NCI-H2196 treated with DMSO at 0.1 percent for 48 hours (cell line): ENCODE measurements at regions not wholly inside any gene's neighbourhood (a gene's known extent, or its start where the extent isn't known, plus 50 kb on each side); places are given as distances from the start of the nearest gene placed in this dataset.
"Not testable (repeated sequence)": the region's sequence is repeated elsewhere in the genome, so short reads cannot be mapped to it uniquely, and the experiment has no call there.

ENCODE experiments used
- DNase-seq: peaks from one replicate; lab custom pipeline; 2025; ENCODE audit not compliant: unreplicated experiment; lab: John Stamatoyannopoulos, UW

DNA sequence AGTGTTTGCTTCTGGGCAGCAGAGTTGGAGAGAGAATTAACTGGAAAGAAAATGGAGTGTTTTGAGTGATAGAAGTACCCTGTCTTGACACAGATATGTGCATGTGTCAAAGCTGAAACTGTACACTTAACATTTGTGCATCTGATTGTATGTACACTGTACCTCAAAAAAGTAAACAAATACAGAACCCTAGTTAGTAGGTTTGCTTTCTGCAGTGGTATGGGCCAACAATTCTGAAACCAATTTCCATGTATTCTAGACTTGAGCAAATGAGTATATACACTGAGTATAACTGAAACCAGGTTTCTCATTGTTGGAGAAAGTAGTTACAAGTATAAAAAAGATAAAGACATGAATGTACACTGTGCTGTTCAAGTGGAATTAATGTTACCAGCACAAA is 52.4 kb downstream of the ELAPOR2 start:
- no peak for DNase-seq

DNA sequence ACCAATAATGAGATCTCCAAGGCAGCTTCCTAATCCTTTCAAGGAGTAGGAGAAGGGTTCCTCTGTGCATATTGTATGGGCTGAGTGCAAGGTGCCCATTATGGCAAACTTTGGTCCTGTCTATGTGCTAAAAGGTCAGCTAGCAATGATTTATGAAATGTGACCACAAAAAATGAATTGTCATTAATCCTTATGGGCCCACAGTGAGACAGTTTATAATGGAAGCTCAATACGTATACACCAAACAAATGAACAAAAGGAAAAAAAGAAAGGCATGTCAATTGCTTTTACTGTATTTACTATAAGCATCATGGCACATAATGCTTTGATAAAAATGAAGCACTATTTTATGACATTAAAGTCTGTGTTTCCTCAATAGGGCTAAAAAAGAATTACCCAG is 54.5 kb downstream of the ELAPOR2 start:
- DNase-seq = no peak

DNA sequence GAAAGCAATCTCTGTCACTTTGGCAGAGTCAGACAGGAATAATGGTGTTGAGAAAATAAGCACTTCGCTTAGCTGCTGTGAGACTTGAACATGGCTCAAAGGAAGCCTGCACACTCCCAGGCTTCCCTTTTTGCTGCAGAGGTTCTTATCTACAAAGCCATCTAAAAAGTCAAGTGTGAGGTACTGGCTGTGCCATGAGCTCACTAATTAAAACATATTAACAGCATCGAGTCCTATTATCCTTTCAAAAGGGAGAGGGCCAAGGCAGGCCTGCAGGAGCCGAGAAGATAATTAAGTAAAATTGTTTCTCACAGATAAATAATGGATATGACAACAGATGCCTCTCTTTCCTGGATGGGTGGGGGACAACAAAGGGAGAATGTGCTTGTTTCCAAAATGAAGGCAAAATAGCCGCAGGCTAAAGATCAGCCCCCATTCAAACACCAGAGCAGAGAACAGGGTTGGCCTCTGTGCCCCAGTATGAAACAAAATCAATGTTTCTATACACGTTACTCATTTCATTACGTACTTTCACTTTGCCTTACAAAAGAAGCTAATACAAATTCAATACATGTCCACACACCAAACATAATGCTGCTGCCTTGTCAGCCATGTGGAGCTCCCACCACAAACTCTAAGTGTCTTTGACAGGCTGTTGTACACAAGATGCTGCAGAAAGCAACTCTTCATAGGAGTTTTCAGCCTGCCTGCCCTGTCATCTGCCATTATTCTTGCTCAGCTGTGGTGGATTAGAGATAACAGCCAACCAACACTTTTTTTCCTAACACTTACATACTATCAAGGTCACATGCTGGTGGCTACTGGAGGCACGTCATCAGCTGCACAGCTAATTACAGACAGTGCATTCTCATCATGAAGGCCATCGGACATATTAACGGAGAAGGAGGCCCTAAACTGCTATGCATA is 55.3 kb downstream of the ELAPOR2 start:
- DNase-seq = no peak

DNA sequence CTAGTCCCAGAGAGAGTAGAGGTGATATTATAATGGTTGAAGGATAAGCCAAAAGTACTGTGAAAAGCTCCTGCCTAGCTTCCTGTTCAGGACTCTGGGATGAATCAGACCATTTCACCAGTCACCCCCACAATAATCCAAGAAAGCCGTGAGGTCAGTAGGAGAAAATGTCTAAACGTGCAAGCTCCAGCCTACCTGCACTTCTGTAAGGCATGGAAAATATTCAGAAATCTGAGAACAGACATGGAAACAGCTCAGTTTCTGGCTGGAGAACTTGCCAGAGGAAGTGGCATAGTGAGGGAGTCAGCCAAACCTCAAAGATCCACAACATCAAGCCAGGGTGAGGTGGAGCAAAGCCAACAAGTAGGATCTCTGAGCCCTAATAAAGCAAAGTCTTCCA is 58.2 kb downstream of the ELAPOR2 start:
- no peak for DNase-seq

DNA sequence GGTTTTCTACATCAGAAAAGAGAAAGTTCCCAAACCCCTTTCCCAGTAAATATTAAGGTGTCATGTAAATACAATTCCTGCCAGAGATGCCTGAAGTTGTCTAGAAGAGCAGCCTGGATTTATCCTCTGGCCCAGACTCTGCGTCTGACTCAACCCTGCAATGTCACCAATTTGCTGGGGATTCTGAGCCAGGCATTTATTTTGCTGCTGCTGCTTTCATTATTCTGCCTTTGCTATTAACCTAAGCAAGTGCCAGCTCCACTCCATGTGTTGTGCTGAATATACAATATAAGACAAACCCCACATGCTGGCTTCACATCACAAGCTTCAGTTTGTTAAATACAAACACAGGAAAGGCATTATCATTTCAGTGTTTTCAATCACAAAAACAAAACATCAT is 59.1 kb downstream of the ELAPOR2 start:
- no peak for DNase-seq

DNA sequence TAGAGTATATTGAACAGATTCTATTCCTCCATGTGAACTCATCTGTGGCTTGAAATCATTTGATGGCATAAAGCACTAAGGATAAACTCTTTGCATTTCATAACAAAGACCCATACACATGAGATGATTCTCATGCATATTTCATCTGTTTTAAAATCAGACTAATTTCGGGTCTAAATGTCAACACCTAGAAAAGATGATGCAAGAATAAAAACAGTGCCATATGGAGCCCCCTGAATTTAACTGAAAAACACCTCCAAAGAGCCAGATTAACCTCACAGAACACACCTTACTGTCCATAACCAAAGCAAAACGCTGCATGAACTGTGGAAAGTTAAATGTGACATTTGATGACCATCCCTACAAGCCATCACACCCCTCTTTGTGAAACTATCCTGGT is 59.7 kb downstream of the ELAPOR2 start:
- DNase-seq = no peak

DNA sequence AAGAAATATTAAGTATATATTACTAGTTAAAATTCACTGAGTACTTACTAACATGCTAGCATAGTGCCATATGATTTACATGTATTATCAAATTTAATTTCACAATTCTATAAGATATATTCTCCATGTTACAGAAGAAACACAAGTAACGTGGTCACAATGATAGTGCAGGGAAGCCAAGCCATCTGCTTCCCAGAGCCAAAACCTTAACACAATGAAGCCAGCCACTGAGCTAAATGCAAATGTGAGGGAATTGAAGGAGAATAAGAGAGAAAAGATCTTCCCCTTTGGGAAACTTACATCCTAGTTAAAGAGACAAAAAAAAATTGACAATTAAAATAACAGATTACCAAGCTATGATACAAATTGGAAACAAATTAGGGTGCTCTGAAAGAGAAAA is 63.6 kb downstream of the ELAPOR2 start:
- DNase-seq = no peak

DNA sequence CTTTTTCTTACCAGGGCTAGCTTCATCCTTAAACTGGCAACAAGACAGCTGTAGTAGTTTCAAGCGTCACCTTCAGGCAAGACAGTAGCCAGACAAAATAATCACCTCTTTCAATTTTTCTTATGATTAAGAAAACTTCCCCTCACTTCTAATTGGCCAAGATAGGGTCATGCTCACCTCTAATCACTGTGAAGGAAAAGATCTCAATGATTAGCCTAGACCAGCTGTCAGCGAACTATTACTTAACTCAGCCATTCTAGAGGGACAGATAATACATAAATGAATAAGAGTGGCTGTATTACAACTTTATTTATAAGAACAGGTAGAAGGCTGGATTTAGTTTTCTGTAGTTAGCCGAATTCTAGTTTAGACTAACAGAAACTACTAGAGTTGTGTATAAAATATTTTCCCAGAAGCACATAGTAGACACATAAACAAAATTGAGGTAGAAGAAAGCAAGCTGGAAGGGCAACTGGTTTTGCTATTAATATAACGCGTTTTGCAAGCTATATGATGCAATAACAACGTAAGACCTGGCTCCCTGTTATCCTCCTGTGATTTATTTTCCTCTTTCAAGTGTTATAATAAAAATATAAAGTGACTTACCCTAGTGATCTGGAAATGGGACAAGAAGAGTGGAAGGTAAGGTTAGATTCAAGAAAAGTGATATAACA is 64.3 kb downstream of the ELAPOR2 start:
- no peak for DNase-seq

DNA sequence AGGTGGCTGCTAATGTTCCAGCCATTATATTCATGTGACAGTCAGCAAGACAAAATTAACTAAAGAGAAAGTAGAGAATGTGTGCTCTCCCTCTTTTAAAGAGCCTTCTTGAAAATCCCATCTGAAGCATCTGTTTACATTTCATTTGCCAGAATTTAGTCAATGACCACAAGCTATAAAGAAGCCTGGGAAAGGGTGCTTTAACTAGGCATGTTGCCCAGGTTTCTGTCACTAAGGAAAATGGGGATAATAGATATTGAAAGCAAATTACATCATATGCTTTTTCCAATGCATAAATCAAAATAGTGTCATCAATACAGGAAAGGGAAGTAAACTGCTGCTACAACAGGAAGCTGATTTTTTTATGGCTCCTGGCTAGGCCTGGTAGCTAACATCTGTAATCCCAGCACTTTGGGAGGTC is 67.7 kb downstream of the ELAPOR2 start:
- DNase-seq = peak; percentile 26

DNA sequence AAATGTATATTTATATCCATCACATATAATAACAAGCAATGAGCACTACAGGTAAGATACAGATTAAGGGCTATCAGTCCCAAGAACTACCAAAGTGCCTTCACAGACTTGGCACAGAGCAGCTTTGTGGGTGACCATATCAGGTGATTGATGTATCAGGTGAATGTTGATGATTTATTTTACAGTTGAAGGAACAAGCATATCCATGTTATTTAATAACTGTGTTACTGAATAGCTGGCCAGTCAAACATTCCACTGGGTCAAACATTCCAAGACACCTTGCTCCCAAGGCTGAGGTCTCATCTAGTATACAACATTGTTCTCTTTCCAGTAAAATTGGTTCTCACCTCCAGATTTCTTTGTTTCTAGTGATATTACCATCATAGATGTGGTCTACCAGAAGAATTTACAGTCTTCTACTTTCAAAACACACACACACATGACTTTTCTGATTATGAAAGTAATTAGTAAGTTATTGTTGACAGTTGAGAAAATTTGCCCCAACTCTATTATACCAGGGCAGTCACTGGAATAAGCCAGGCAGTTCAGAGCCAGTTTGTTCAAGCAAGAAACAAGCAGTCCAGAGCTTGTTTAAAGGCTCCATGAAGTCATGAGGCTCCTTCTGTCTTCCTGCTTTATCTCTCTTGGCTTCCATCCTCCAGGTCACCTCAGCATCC is 68.2 kb downstream of the ELAPOR2 start:
- no peak for DNase-seq

DNA sequence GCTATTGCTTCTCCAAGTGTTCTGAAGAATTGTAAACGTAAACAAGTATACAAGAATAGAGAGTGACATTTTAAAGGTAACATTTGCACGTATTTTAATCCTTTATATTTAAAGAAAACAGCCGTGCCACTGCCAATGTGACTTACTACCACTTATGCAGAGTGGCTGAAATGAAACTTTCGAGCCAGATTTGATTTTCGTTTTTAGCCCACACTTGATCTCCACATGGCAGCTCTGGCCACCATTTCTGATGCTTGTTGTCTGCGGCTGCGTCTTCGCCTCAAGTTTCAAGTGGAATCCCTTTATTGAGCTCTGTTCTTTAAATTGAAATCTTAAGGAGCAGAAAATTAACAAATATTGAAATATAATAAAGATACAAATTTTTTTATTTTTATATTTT is 70.0 kb downstream of the ELAPOR2 start:
- no peak for DNase-seq

DNA sequence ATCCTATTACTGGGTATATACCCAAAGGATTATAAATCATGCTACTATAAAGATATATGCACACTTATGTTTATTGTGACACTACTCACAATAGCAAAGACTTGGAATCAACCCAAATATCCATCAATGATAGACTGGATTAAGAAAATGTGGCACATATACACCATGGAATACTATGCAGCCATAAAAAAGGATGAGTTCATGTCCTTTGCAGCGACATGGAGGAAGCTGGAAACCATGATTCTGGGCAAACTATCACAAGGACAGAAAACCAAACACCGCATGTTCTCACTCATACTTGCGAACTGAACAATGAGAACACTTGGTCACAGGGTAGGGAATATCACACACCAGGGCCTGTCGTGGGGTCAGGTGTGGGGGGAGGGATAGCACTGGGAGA is 71.6 kb downstream of the ELAPOR2 start:
- not testable (repeated sequence) for DNase-seq

DNA sequence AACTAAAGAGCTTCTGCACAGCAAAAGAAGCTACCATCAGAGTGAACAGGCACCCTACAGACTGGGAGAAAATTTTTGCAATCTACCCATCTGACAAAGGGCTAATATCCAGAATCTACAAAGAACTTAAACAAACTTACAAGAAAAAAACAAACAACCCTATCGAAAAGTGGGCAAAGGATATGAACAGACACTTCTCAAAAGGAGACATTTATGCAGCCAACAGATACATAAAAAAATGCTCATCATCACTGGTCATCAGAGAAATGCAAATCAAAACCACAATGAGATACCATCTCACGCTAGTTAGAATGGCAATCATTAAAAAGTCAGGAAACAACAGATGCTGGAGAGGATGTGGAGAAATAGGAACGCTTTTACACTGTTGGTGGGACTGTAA is 72.1 kb downstream of the ELAPOR2 start:
- DNase-seq = not testable (repeated sequence)

DNA sequence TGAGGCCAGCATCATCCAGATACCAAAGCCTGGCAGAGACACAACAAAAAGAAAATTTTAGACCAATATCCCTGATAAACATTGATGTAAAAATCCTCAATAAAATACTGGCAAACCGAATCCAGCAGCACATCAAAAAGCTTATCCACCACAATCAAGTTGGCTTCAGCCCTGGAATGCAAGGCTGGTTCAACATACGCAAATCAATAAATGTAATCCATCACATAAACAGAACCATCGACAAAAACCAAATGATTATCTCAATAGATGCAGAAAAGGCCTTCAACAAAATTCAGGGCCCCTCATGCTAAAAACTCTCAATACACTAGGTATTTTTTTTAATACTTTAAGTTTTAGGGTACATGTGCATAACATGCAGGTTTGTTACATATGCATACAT is 74.1 kb downstream of the ELAPOR2 start:
- DNase-seq = not testable (repeated sequence)

DNA sequence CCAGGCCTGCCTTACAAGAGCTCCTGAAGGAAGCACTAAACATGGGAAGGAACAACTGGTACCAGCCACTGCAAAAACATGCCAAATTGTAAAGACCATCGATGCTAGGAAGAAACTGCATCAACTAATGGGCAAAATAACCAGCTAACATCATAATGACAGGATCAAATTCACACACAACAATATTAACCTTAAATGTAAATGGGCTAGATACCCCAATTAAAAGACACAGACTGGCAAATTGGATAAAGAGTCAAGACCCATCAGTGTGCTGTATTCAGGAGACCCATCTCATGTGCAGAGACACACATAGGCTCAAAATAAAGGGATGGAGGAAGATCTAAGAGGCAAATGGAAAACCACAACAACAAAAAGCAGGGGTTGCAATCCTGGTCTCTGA is 75.8 kb downstream of the ELAPOR2 start:
- DNase-seq = not testable (repeated sequence)

DNA sequence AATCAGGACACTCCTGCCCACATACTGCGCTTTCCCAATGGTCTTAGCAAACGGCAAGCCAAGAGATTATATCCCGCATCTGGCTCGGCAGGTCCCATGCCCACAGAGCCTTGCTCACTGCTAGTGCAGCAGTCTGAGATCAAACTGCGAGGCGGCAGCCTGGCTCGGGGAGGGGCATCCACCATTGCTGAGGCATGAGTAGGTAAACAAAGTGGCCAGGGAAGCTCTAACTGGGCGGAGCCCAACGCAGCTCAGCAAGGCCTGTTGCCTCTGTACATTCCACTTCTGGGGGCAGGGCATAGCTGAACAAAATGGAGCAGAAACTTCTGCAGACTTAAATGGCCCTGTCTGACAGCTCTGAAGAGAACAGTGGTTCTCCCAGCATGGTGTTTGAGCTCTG is 77.5 kb downstream of the ELAPOR2 start:
- not testable (repeated sequence) for DNase-seq

DNA sequence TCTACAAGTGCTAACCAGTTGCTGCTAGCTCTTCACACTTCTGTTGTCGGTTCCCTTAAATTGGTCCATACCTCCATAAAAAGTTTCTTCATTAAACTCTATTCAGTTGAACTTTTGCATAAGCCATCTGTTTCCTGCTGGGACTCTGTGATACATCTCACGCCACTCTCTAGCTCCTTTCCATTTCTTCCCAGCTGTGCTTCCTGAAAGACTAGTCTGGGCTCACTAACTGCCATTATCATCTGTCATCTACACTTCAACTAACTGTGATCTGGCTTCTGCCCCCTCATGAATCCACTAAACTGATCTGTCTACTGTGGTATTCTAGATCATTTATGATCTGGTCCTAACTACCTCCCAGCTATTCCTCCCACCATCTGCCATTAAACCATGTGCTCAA is 78.3 kb downstream of the ELAPOR2 start:
- DNase-seq = no peak

DNA sequence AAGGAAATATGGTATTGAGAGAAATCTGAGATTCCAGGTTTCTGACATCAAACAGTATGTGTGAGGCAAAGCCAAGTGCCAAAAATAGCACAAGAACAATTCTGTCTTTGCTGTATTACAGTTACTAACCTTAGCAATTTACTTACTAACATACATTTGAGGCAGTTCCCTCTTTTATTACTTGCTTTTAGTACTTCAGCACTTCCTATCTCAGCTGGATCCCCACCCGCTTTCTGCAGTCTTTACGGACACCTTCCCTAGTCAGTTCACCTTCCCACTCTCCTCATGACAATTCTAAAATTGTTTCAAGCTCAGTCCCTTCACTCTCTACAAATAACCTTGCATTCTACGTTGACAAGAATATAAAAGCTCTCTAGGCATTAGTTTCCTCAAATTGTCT is 79.2 kb downstream of the ELAPOR2 start:
- no peak for DNase-seq

DNA sequence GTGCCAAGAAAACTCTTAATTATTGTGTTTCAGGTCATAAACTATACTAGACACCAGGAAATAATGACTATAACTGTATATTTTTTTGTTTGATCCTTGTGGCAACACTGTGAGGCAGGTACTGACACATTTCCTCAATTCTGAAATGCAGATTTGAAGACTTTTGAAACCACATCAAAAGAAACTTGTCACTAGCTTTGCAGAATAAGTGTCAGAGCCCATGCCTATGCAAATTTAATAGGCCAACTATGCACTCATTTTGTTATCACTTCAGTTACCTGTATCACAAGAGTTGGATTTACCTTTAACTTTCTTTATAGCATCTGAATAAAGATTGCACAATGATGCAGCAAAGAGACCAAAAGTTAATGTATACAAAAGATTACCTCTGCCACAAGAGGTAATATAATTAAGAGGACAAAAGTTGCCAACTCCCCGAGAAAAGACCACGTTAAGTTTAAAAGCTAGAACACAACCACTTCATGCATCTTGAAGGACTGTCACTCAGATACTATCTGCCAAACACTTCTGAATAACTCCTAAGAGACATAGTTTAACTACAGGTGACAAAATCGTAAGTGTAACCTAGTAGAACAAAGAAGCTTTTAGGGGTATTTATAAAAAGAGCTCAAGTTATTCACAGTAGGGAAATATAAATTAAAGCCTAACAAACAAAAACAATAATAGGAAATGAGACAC is 80.5 kb downstream of the ELAPOR2 start:
- no peak for DNase-seq

DNA sequence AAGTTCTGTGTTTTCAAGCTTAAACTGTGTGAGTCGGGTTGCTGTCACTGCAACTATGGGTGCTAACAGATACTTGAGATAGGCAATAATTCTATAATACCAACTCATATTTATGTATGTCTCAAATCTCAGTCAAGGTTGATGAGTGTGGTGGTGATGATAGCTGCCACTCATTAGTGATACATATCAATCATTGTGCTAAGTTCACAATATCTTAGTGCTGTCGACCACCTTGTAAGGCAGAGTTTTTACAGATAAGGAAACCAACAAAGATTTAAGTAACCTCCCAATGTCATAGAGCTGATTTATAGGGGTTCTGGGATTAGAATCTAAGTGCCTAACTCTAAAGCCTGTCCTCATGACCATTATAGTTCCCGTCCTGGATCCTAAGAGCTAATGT is 82.5 kb downstream of the ELAPOR2 start:
- no peak for DNase-seq

DNA sequence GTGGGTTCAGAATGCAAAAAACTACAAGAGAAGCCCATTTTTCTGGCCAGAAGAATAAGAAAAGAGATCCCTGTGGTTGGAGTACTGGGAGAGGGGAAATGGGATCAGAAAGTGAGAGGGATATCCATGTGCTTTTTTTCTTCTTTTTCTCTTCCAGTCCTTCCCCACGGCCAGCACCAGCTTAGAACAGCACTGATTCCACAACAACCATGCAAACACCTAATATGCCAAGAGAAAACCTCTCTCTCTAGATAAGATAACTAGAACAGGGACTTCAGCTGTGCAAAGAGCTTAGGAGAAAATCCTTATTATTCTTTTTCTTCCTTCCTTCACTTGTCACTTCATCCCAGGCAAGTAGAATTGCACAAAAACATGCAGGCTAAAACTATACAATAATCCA is 83.5 kb downstream of the ELAPOR2 start:
- DNase-seq = no peak
